ENCODE measurements at regions not wholly inside any gene's neighbourhood (a gene's known extent, or its start where the extent isn't known, plus 50 kb on each side); places are given as distances from the start of the nearest gene placed in this dataset.
A peak's percentile ranks its signal among the peaks of the same experiment; 100 is the strongest.

DNA sequence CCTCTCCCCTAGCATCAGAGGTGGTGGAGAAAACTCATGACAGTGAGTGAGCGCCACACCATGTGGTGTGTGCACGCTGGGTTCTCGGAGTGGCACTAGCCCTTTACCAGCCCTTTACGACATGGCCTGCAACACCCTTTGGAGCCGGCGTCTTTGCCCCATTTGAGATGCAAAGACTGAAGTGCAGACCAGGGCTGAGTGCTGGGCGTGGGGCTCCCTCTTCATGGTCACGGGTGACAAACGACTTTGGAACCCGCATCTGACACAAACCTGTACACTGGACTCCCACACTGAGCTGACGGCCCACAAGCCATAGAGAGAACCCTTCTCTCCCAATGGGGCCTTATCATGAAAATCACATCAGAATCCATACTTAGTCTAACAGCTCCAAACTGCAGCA, 76.8 kb upstream of the ALDH1L1 start:
- H3K4me3 Mint-ChIP-seq (ENCODE audit: low read depth) = no peak overlapping the region
- H3K9me3 Mint-ChIP-seq (ENCODE audit: low read depth) = no peaks in the 10 kb centered on the region
- peaks cover 15% of the 10 kb centered on the region for H3K27me3 Mint-ChIP-seq

DNA sequence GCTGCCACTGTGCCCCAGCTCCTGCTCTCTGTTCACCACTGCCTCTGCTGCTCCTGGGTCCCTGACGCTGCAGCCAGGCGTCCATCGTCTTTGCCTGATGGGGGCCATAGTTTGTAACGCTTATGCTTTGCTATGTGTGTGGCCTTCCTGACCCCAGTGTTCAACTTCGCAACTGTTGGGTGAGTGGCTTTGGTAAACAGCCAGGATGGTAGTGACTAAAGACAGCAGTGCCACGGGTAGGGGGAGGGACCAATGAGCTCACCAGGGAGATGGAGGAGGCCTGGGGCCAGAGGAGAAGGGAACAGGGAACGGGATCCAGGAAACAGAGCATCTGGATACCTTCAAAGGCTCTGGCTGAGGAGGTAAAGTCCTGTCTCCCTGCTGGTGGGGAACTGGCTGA, 75.9 kb upstream of the ALDH1L1 start:
- Mint-ChIP-seq H3K9me3 (ENCODE audit: low read depth) (no peaks in the 10 kb centered on the region), H3K27ac (no peak overlapping the region), H3K27me3 (peaks cover 10% of the 10 kb centered on the region), H3K4me3 (ENCODE audit: low read depth) (no peak overlapping the region), H3K36me3 (ENCODE audit: insufficient read depth) (no peaks in the 10 kb centered on the region), H3K4me1 (ENCODE audit: low read depth) (peaks cover 3% of the 10 kb centered on the region)
- TF ChIP-seq, protein P1, sequence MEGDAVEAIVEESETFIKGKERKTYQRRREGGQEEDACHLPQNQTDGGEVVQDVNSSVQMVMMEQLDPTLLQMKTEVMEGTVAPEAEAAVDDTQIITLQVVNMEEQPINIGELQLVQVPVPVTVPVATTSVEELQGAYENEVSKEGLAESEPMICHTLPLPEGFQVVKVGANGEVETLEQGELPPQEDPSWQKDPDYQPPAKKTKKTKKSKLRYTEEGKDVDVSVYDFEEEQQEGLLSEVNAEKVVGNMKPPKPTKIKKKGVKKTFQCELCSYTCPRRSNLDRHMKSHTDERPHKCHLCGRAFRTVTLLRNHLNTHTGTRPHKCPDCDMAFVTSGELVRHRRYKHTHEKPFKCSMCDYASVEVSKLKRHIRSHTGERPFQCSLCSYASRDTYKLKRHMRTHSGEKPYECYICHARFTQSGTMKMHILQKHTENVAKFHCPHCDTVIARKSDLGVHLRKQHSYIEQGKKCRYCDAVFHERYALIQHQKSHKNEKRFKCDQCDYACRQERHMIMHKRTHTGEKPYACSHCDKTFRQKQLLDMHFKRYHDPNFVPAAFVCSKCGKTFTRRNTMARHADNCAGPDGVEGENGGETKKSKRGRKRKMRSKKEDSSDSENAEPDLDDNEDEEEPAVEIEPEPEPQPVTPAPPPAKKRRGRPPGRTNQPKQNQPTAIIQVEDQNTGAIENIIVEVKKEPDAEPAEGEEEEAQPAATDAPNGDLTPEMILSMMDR (IDR thresholded peaks at IDR 0.05; ENCODE audit: unreplicated experiment) = no peak
- no peak for DNase-seq (ENCODE audit: low spot score, unreplicated experiment)

More for the DNA sequence above, 76.8 kb upstream of the ALDH1L1 start:
- Mint-ChIP-seq H3K27ac (no peak overlapping the region), H3K36me3 (ENCODE audit: insufficient read depth) (no peaks in the 10 kb centered on the region), H3K4me1 (ENCODE audit: low read depth) (peaks cover 3% of the 10 kb centered on the region)
- no peak for DNase-seq (ENCODE audit: low spot score, unreplicated experiment)
- TF ChIP-seq, protein P1 (IDR thresholded peaks at IDR 0.05; ENCODE audit: unreplicated experiment) = no peak

DNA sequence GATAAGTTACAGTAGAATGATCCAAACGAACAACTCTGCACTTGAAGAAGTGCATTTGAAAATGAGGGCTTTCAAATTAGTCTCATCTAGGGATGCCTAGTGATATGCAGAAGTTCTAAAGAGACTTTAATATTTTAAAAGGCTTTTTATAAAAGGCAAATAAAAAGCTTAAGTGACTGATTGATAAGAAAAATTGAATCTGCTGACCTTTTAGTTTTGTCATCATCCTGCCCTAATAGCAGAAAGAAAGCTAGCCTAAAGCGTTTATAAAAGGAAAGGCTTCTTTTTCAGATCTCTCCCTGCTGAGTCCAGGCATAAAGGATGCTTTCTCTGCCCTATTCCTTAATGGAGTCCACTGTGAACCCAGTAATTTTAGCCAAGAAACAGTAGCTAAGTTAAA, 72.7 kb upstream of the ALDH1L1 start:
- Mint-ChIP-seq H3K27ac (no peak overlapping the region), H3K4me3 (ENCODE audit: low read depth) (no peak overlapping the region), H3K36me3 (ENCODE audit: insufficient read depth) (no peaks in the 10 kb centered on the region), H3K27me3 (peaks cover 4% of the 10 kb centered on the region), H3K4me1 (ENCODE audit: low read depth) (no peaks in the 10 kb centered on the region), H3K9me3 (ENCODE audit: low read depth) (peaks cover 6% of the 10 kb centered on the region)
- DNase-seq (ENCODE audit: low spot score, unreplicated experiment) = no peak
- TF ChIP-seq, protein P1 (IDR thresholded peaks at IDR 0.05; ENCODE audit: unreplicated experiment) = no peak

DNA sequence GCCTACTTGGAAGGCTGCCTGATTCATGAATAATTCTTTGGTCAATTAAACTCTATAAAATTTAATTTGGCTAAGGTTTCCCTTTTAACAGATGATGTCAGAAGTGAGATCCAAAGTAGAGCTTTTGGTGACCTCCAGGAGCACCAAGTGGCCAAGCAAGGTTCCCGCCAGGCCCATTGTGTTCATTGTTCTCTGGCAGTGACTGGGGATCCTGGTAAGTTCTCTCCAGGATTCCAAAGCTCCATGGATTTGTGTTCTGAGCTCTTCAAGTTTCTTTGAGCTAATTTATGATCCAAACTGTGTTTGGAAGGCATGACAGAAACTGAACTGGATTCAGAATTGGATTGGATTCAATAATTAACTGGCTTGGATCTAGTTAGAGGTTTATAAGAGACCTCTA, 72.0 kb upstream of the ALDH1L1 start:
- H3K27me3 Mint-ChIP-seq = peaks cover under 1% of the 10 kb centered on the region
- TF ChIP-seq, protein P1 (IDR thresholded peaks at IDR 0.05; ENCODE audit: unreplicated experiment) = no peak
- H3K9me3 Mint-ChIP-seq (ENCODE audit: low read depth) = peaks cover 12% of the 10 kb centered on the region
- no peak for DNase-seq (ENCODE audit: low spot score, unreplicated experiment)
- H3K4me1 Mint-ChIP-seq (ENCODE audit: low read depth) = no peaks in the 10 kb centered on the region
- no peaks in the 10 kb centered on the region for H3K36me3 Mint-ChIP-seq (ENCODE audit: insufficient read depth)
- H3K4me3 Mint-ChIP-seq (ENCODE audit: low read depth) = no peak overlapping the region
- H3K27ac Mint-ChIP-seq = no peak overlapping the region

DNA sequence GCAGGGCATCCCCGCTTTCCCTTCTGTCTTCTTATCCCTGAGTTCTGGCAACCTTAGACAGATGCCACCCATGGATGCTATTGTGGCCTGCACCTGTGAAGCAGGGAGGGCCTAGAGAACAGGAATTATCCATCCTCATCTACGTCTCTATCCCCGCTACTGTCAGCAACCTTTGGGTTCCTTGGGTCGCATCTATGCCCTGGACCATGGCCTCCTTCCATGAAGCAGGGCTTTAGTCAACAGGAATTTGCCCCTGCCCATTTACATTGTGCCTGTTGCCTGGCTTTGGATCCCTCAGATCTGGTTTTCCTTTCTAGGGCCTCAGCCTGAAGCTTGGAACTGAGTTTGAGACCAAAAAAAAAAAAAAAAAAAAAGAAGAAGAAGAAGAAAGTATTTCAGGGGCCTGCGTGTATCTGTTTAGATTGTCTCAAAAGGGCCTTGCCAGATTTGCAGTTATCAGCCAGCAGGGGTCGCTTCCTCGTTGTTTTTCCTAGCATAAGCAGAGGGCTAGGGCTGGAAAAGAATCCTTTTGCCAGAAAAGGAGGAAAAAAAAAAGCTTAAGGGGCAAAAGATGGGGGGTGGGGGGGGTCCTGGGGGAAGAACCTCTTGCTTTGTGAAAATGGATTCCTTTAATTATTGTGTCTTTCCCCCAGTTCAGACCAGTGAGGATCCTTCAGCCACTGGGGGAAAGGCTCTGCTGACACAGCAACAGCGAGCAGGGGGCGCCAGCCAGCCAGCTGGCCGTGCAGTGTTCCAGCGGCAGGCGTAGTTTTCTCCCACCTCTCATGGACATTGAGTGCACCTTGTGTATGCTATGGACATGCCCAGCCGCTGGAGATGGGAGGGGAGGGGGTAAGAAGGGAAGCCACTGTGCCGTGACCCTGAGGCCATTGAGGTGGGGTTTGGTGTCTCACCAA, 65.7 kb upstream of the ALDH1L1 start:
- Mint-ChIP-seq H3K4me1 (ENCODE audit: low read depth) (no peaks in the 10 kb centered on the region), H3K36me3 (ENCODE audit: insufficient read depth) (no peaks in the 10 kb centered on the region), H3K27ac (no peak overlapping the region), H3K27me3 (peaks cover 9% of the 10 kb centered on the region), H3K9me3 (ENCODE audit: low read depth) (peaks cover 14% of the 10 kb centered on the region), H3K4me3 (ENCODE audit: low read depth) (no peak overlapping the region)
- DNase-seq (ENCODE audit: low spot score, unreplicated experiment) = no peak
- TF ChIP-seq, protein P1 (IDR thresholded peaks at IDR 0.05; ENCODE audit: unreplicated experiment) = peak; percentile 63
